HFFc6 (cell line): ENCODE measurements at regions not wholly inside any gene's neighbourhood (a gene's known extent, or its start where the extent isn't known, plus 50 kb on each side); places are given as distances from the start of the nearest gene placed in this dataset.
A peak's percentile ranks its signal among the peaks of the same experiment; 100 is the strongest.

Source experiments
- DNase-seq: peaks from one replicate; pipeline ENCODE4 v3.0.0-alpha.2; 2018
- H3K27ac Mint-ChIP-seq: 2 replicates; pipeline ENCODE4 v1.8.0; 2020; ENCODE audit warnings: mild to moderate bottlenecking, mixed read lengths
- H3K27me3 Mint-ChIP-seq: 2 replicates; pipeline ENCODE4 v1.8.0; 2021; ENCODE audit warnings: mild to moderate bottlenecking, moderate library complexity, mixed read lengths; ENCODE audit not compliant: insufficient read depth
- H3K36me3 Mint-ChIP-seq: 2 replicates; pipeline ENCODE4 v1.8.0; 2021; ENCODE audit warnings: low read depth, mixed read lengths
- H3K4me1 Mint-ChIP-seq: 2 replicates; pipeline ENCODE4 v1.8.0; 2020; ENCODE audit warnings: low read depth, mixed read lengths
- H3K4me3 Mint-ChIP-seq: 2 replicates; pipeline ENCODE4 v1.8.0; 2020; ENCODE audit warnings: mild to moderate bottlenecking, moderate library complexity, mixed read lengths
- H3K9me3 Mint-ChIP-seq: 2 replicates; pipeline ENCODE4 v1.8.0; 2020; ENCODE audit warnings: mild to moderate bottlenecking, mixed read lengths
- CTCF ChIP-seq: fragments of 200-600 bp; sonication (generic); IDR thresholded peaks from 2 replicates; pipeline ENCODE4 v1.5.0; 2021; ENCODE audit warnings: antibody characterized with exemption, mild to moderate bottlenecking

GRCh38 chr6:137590684-137591083 lies 96.5 kb upstream of the OLIG3 start:
- Mint-ChIP-seq H3K4me1 (no peaks in the 10 kb centered on the region), H3K4me3 (no peak overlapping the region), H3K27ac (no peak overlapping the region), H3K36me3 (no peaks in the 10 kb centered on the region; the same call in 1 of the 2 replicates), H3K27me3 (no peaks in the 10 kb centered on the region; the same call in 1 of the 2 replicates), H3K9me3 (peaks cover 20% of the 10 kb centered on the region)
- DNase-seq: no peak
- no peak for TF ChIP-seq CTCF

- Mint-ChIP-seq H3K4me3 (no peak overlapping the region), H3K4me1 (no peaks in the 10 kb centered on the region), H3K36me3 (no peaks in the 10 kb centered on the region; the same call in 1 of the 2 replicates), H3K27ac (no peak overlapping the region), H3K9me3 (peaks cover 4% of the 10 kb centered on the region; the same call in 1 of the 2 replicates), H3K27me3 (peaks cover 14% of the 10 kb centered on the region; the same call in 1 of the 2 replicates)
- TF ChIP-seq CTCF: no peak
- DNase-seq: no peak
Observed at GRCh38 chr6:137601471-137601870, 107.3 kb upstream of the OLIG3 start.

- H3K4me1 Mint-ChIP-seq: no peaks in the 10 kb centered on the region
- no peak overlapping the region for H3K27ac Mint-ChIP-seq
- H3K4me3 Mint-ChIP-seq: no peak overlapping the region
- peaks cover 15% of the 10 kb centered on the region for H3K27me3 Mint-ChIP-seq
- no peaks in the 10 kb centered on the region; the same call in 1 of the 2 replicates for H3K36me3 Mint-ChIP-seq
- DNase-seq: no peak
- no peak for TF ChIP-seq CTCF
- H3K9me3 Mint-ChIP-seq: peaks cover 4% of the 10 kb centered on the region; the same call in 1 of the 2 replicates
Observed at GRCh38 chr6:137602313-137603197, 108.4 kb upstream of the OLIG3 start.

- H3K4me1 Mint-ChIP-seq: no peaks in the 10 kb centered on the region
- H3K27ac Mint-ChIP-seq: no peak overlapping the region
- peaks cover 4% of the 10 kb centered on the region for H3K27me3 Mint-ChIP-seq
- H3K9me3 Mint-ChIP-seq: no peaks in the 10 kb centered on the region; the same call in 1 of the 2 replicates
- TF ChIP-seq CTCF: no peak
- no peak for DNase-seq
- no peak overlapping the region for H3K4me3 Mint-ChIP-seq
- no peaks in the 10 kb centered on the region for H3K36me3 Mint-ChIP-seq
Observed at GRCh38 chr6:137610702-137611101, 116.5 kb upstream of the OLIG3 start.

- Mint-ChIP-seq H3K4me3 (peak overlapping the region; percentile 51), H3K4me1 (no peaks in the 10 kb centered on the region), H3K9me3 (peaks cover 5% of the 10 kb centered on the region; the same call in 1 of the 2 replicates), H3K27ac (no peak overlapping the region), H3K36me3 (no peaks in the 10 kb centered on the region), H3K27me3 (peaks cover 21% of the 10 kb centered on the region; the same call in 1 of the 2 replicates)
- DNase-seq: no peak
- TF ChIP-seq CTCF: no peak
Observed at GRCh38 chr6:137623293-137623692, 129.1 kb upstream of the OLIG3 start.
